Caco-2 (cell line): ENCODE measurements at regions not wholly inside any gene's neighbourhood (a gene's known extent, or its start where the extent isn't known, plus 50 kb on each side); places are given as distances from the start of the nearest gene placed in this dataset.
"Not testable (repeated sequence)": the region's sequence is repeated elsewhere in the genome, so short reads cannot be mapped to it uniquely, and the experiment has no call there.

Experiments
- BruUV-seq: library from RNA; stranded (reverse); fragments of 400-500 nt; replicated peaks from 2 replicates; lab custom pipeline; 2021; lab: Mats Ljungman, UMichigan
- CTCF ChIA-PET: fragments of 300-600 bp; sonication (Branson Sonifier 250); formaldehyde crosslinking; loops from one replicate; lab custom pipeline; 2022; ENCODE audit warnings: antibody characterized with exemption; lab: Charles Lee
- POLR2A ChIA-PET: fragments of 300-600 bp; sonication (Branson Sonifier 250); formaldehyde crosslinking; loops from one replicate; lab custom pipeline; 2022; ENCODE audit warnings: antibody characterized with exemption; lab: Charles Lee
- DNase-seq, 2 experiments: peaks; one replicate each; pipeline versions ENCODE4 v3.0.0 to v3.0.0-alpha.2; 2020 to 2022
- H3K27me3 ChIP-seq: replicated peaks from 2 replicates; pipeline ENCODE4 v1.6.0; 2011; ENCODE audit warnings: low read length; ENCODE audit not compliant: control insufficient read depth, insufficient read depth
- H3K36me3 ChIP-seq: 2 replicates; pipeline ENCODE4 v1.5.1; 2011; ENCODE audit warnings: low read length; ENCODE audit not compliant: control insufficient read depth, insufficient read depth
- H3K4me1 ChIP-seq: fragments of 250-450 bp; sonication (Bioruptor Pico); 2 replicates; pipeline ENCODE4 v1.5.1; 2020; ENCODE audit warnings: mild to moderate bottlenecking
- H3K4me3 ChIP-seq: 2 replicates; pipeline ENCODE4 v1.5.1; 2011; ENCODE audit warnings: low read depth, mild to moderate bottlenecking, control low read depth, low read length
- H3K9me3 ChIP-seq: fragments of 250-450 bp; sonication (Bioruptor Pico); 2 replicates; pipeline ENCODE4 v1.5.1; 2020; ENCODE audit warnings: mild to moderate bottlenecking, moderate library complexity
- H3K27ac Mint-ChIP-seq: one replicate; pipeline ENCODE4 v1.8.0; 2022; ENCODE audit warnings: mixed read lengths; ENCODE audit not compliant: unreplicated experiment
- H3K27me3 Mint-ChIP-seq: one replicate; pipeline ENCODE4 v1.8.0; 2022; ENCODE audit warnings: mixed read lengths; ENCODE audit not compliant: insufficient read depth, unreplicated experiment
- H3K36me3 Mint-ChIP-seq: one replicate; pipeline ENCODE4 v1.8.0; 2022; ENCODE audit warnings: mild to moderate bottlenecking, mixed read lengths; ENCODE audit not compliant: insufficient read depth, unreplicated experiment
- H3K4me1 Mint-ChIP-seq: one replicate; pipeline ENCODE4 v1.8.0; 2022; ENCODE audit warnings: low read depth, mixed read lengths; ENCODE audit not compliant: unreplicated experiment
- H3K4me3 Mint-ChIP-seq: one replicate; pipeline ENCODE4 v1.8.0; 2022; ENCODE audit warnings: mild to moderate bottlenecking, moderate library complexity, mixed read lengths; ENCODE audit not compliant: unreplicated experiment
- H3K9me3 Mint-ChIP-seq: one replicate; pipeline ENCODE4 v1.8.0; 2022; ENCODE audit warnings: mixed read lengths; ENCODE audit not compliant: unreplicated experiment
- CTCF ChIP-seq, 2 experiments: fragments of 200-600 bp in 1 of 2; IDR thresholded peaks; 1 replicate in 1 of 2; 2 replicates in 1 of 2; pipeline versions ENCODE4 v1.5.1 to v1.8.0; 2011 to 2022; ENCODE audit warnings: antibody characterized with exemption in 1 of 2, control low read depth in 1 of 2, inconsistent platforms in 1 of 2, low read depth in 1 of 2, low read length in 1 of 2, mild to moderate bottlenecking in 1 of 2, moderate library complexity in 1 of 2; ENCODE audit not compliant: insufficient read depth in 1 of 2, severe bottlenecking in 1 of 2, unreplicated experiment in 1 of 2
- intact Hi-C: fragments of 100-400 bp; cut with micrococcal nuclease; formaldehyde crosslinking; loops from one replicate; pipeline ENCODE4 v1.10.0; 2022; ENCODE audit not compliant: unreplicated experiment

GRCh38 chr16:13351601-13352217 is 450.3 kb downstream of the SHISA9 start:
- no peaks in the 10 kb centered on the region for H3K9me3 Mint-ChIP-seq
- Histone ChIP-seq H3K4me3 (no peak overlapping the region), H3K36me3 (no peaks in the 10 kb centered on the region), H3K9me3 (no peaks in the 10 kb centered on the region), H3K27me3 (no peaks in the 10 kb centered on the region), H3K4me1 (no peaks in the 10 kb centered on the region)
- no peak for DNase-seq
- no peaks in the 10 kb centered on the region for H3K4me1 Mint-ChIP-seq
- TF ChIP-seq CTCF (IDR thresholded peaks at IDR 0.05; ENCODE audit: insufficient read depth in 1 of 2, low read depth in 1 of 2, low read length in 1 of 2, severe bottlenecking in 1 of 2, unreplicated experiment in 1 of 2), result no peak
- no TSS peak for BruUV-seq
- ChIA-PET CTCF (no interaction called here), POLR2A (no interaction called here)
- intact Hi-C loops, result no loop called here
- H3K36me3 Mint-ChIP-seq, result no peaks in the 10 kb centered on the region
- H3K27ac Mint-ChIP-seq, result no peak overlapping the region
- peaks cover under 1% of the 10 kb centered on the region for H3K27me3 Mint-ChIP-seq
- H3K4me3 Mint-ChIP-seq, result no peak overlapping the region

- H3K27me3 ChIP-seq, DNase-seq, CTCF ChIA-PET, intact Hi-C loops, H3K27me3 Mint-ChIP-seq, H3K4me3 Mint-ChIP-seq, H3K4me1 ChIP-seq, H3K27ac Mint-ChIP-seq, POLR2A ChIA-PET, H3K4me1 Mint-ChIP-seq, BruUV-seq, H3K9me3 ChIP-seq, H3K36me3 ChIP-seq, H3K36me3 Mint-ChIP-seq, H3K9me3 Mint-ChIP-seq, H3K4me3 ChIP-seq: not testable (repeated sequence)
Measured at GRCh38 chr16:13352796-13353195, 451.4 kb downstream of the SHISA9 start.

- H3K36me3 Mint-ChIP-seq, H3K4me1 Mint-ChIP-seq, intact Hi-C loops, H3K27ac Mint-ChIP-seq, H3K36me3 ChIP-seq, BruUV-seq, DNase-seq, H3K27me3 ChIP-seq, H3K4me3 ChIP-seq, CTCF ChIA-PET, H3K9me3 ChIP-seq, H3K4me3 Mint-ChIP-seq, POLR2A ChIA-PET, H3K4me1 ChIP-seq: not testable (repeated sequence)
- H3K9me3 Mint-ChIP-seq, result peaks cover 16% of the 10 kb centered on the region
- peaks cover 12% of the 10 kb centered on the region for H3K27me3 Mint-ChIP-seq
Measured at GRCh38 chr16:13357842-13358241, 456.4 kb downstream of the SHISA9 start.

GRCh38 chr16:13359835-13360234 is 458.4 kb downstream of the SHISA9 start:
- POLR2A ChIA-PET, result no interaction called here
- H3K4me1 Mint-ChIP-seq, result no peaks in the 10 kb centered on the region
- no TSS peak for BruUV-seq

More at GRCh38 chr16:13359835-13360234, 458.4 kb downstream of the SHISA9 start:
- CTCF ChIA-PET, result no interaction called here
- Histone ChIP-seq H3K4me3 (no peak overlapping the region), H3K36me3 (no peaks in the 10 kb centered on the region), H3K9me3 (no peaks in the 10 kb centered on the region), H3K4me1 (no peaks in the 10 kb centered on the region), H3K27me3 (no peaks in the 10 kb centered on the region; the same call in 1 of the 2 replicates)
- Mint-ChIP-seq H3K27me3 (peaks cover 15% of the 10 kb centered on the region), H3K36me3 (no peaks in the 10 kb centered on the region), H3K4me3 (no peak overlapping the region), H3K9me3 (peaks cover 16% of the 10 kb centered on the region), H3K27ac (no peak overlapping the region)
- no peak for DNase-seq
- TF ChIP-seq CTCF (IDR thresholded peaks at IDR 0.05; ENCODE audit: insufficient read depth in 1 of 2, low read depth in 1 of 2, low read length in 1 of 2, severe bottlenecking in 1 of 2, unreplicated experiment in 1 of 2), result no peak
- intact Hi-C loops, result loop anchor here (10.0 kb wide), 1 partner anchor 465 kb away; no protein-coding TSS in a partner anchor
